Mammary epithelial cell (primary cell): ENCODE measurements at regions not wholly inside any gene's neighbourhood (a gene's known extent, or its start where the extent isn't known, plus 50 kb on each side); places are given as distances from the start of the nearest gene placed in this dataset.

ENCODE experiments used
- CTCF ChIP-seq, 2 donors: IDR thresholded peaks in 1 of 2; conservative IDR thresholded peaks in 1 of 2; 2 replicates each; pipeline ENCODE4 v1.5.1; 2011 to 2012; ENCODE audit warnings: inconsistent platforms in 2 of 2, low read length in 2 of 2, mild to moderate bottlenecking in 2 of 2, control low read depth in 1 of 2, low read depth in 1 of 2; ENCODE audit not compliant: insufficient read depth in 1 of 2; ENCODE audit errors: extremely low read depth in 1 of 2
- EZH2 ChIP-seq: IDR thresholded peaks from 2 replicates; pipeline ENCODE4 v1.6.1; 2012; ENCODE audit warnings: low read length, inconsistent platforms, borderline replicate concordance

DNA sequence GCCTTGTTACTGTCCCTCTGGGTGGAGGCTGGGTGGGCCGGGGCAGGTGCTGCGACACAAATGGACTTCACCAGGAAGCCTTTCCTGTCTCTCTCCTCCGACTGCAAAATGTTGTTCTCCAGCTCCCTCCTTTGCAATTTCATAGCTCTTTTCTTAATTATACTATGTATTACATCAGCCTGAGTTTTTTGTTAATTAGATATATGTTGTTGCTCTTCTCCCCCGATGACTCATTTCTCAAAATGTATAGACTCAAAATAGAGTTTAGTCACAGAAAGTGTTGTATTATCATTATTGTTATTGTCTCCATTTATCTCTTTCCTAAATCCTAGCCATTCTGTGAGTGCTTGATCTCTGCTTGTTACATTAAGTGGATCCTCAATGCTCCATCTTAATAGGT lies 122.4 kb upstream of the OSMR start:
- TF ChIP-seq EZH2 (no peak), CTCF (conservative IDR thresholded peaks at IDR 0.05 in 1 of 2, IDR thresholded peaks at IDR 0.05 in 1 of 2; ENCODE audit: extremely low read depth in 1 of 2, insufficient read depth in 1 of 2, low read depth in 1 of 2, low read length in 2 of 2) (no peak)
